Choroid plexus epithelial cell (primary cell): ENCODE measurements at regions not wholly inside any gene's neighbourhood (a gene's known extent, or its start where the extent isn't known, plus 50 kb on each side); places are given as distances from the start of the nearest gene placed in this dataset.

Experiments
- DNase-seq: peaks from one replicate; pipeline ENCODE4 v3.0.0-alpha.2; 2010; ENCODE audit warnings: low read depth
- H3K4me3 ChIP-seq: 2 replicates; pipeline ENCODE4 v1.5.1; 2011; ENCODE audit warnings: low read depth, mild to moderate bottlenecking, control low read depth, low read length, moderate library complexity
- TF ChIP-seq, protein P1 (sequence below): conservative IDR thresholded peaks from 2 replicates; pipeline ENCODE4 v1.5.1; 2011; ENCODE audit warnings: low read depth, mild to moderate bottlenecking, control low read depth, inconsistent platforms, low read length, moderate library complexity

DNA sequence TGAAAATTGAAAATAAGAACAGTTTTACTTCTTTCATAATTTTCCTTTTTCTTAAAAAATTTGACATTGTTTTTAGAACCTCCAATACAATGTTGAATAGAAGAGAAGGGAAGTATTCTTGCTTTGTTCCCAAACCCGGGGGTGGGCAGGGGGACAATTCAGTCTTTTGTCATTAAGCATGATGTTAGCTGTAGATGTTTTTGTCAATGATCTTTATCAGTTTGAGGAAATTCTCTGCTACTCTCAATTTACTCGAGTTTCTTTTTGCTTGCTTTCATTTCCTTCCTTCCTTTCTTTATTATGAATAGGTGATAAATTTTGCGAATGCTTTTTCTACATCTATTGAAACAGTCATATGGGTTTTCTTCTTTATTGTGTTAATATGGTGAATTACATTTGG is 183.2 kb upstream of the FRMD6 start:
- DNase-seq, result no peak

DNA sequence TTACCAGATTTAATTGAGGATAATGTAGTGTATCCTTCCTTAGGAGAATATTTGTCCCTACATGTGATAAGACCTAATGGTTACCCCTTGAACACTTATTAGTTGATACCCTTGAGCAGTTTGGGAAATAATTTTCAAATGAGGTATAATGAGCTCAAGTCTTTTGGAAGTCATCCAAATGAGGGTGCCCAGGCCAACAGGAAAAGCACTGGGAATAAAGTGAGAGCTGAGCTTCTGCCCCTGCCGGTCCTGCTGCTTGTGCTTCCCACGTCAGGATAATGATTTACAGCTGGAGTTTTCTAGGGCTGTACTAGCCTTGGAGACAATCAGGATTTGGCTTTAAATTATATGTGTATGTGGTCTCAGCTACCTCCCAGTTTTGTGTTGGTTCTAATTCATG is 178.8 kb upstream of the FRMD6 start:
- H3K4me3 ChIP-seq, result no peak overlapping the region
- TF ChIP-seq, protein P1, sequence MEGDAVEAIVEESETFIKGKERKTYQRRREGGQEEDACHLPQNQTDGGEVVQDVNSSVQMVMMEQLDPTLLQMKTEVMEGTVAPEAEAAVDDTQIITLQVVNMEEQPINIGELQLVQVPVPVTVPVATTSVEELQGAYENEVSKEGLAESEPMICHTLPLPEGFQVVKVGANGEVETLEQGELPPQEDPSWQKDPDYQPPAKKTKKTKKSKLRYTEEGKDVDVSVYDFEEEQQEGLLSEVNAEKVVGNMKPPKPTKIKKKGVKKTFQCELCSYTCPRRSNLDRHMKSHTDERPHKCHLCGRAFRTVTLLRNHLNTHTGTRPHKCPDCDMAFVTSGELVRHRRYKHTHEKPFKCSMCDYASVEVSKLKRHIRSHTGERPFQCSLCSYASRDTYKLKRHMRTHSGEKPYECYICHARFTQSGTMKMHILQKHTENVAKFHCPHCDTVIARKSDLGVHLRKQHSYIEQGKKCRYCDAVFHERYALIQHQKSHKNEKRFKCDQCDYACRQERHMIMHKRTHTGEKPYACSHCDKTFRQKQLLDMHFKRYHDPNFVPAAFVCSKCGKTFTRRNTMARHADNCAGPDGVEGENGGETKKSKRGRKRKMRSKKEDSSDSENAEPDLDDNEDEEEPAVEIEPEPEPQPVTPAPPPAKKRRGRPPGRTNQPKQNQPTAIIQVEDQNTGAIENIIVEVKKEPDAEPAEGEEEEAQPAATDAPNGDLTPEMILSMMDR, result no peak
- no peak for DNase-seq

More for the DNA sequence above, 183.2 kb upstream of the FRMD6 start:
- TF ChIP-seq, protein P1, result no peak
- H3K4me3 ChIP-seq, result no peak overlapping the region

DNA sequence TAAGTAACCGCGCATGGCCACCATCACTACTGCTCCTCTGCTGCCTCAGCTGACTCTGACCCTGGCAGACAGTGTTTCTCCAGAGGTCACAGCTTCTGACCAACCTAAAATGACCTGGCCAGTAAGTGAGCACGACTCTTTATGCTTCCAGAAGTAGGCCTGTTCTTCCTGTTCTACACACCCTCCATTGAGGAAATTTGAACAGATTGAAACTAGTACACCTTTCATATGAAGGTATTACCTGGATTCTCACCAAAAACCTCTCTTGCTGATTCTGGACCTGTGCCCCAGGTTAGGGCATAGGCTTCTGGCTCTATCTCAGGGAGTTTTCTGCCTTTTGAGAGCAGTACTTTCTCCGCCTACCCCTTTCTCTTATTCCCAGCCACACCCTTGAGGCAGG is 178.4 kb upstream of the FRMD6 start:
- no peak for DNase-seq
- H3K4me3 ChIP-seq, result no peak overlapping the region
- TF ChIP-seq, protein P1, result no peak

DNA sequence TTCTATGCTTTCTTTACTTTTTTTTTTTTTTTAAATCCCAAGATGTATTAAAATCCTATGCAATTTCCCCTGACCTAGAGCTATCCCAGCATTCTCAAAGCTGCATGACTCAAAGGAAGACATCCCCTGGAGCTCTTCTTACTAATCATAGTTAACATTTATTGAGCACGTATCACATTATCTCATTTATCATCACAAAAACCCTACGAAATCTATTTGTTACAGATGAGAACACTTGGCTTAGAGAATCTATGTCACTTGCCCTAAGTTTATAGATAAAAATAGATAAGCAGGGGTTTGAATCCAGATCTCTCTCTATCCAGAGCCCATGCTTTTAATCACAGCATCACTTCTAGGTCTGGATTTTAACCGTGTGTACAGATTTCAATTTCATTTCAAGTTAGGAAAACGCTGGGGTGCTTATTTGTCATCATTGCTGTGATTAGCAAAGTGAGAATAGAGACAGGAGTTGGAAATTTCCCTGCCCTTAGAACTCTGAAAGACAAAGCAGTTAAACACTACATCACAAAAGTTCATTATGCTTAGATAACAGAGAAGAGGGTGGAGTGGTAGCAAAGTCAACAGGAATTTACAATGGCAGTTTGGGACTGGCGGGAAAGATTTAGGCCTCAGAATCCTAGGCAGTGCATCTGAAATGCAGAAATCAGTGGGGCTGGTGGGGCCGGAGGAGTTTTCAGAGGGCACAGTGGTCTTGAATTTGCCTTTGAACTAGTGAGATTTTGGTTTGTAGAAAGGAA is 177.7 kb upstream of the FRMD6 start:
- DNase-seq, result peak; percentile 29
- H3K4me3 ChIP-seq, result no peak overlapping the region
- TF ChIP-seq, protein P1, result no peak

DNA sequence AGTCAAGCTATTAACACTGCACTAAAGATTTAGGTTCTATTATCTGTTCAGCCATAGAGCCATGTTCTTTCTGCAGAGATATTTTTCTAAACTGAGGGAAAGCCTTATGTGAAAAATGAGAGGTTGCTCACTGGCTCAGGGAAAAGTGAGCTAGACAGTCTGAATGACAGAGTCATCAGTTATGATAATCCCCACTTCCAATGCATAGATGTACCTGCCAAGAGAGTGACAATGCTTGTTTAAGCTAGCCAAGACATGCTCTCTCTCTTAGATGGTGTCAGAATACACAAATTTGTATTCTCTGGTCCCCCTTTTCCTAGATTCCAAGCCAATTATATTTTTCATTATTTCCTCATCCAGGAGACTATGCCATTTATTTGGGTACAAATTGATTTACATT is 176.9 kb upstream of the FRMD6 start:
- no peak overlapping the region for H3K4me3 ChIP-seq
- no peak for DNase-seq
- TF ChIP-seq, protein P1, result no peak

DNA sequence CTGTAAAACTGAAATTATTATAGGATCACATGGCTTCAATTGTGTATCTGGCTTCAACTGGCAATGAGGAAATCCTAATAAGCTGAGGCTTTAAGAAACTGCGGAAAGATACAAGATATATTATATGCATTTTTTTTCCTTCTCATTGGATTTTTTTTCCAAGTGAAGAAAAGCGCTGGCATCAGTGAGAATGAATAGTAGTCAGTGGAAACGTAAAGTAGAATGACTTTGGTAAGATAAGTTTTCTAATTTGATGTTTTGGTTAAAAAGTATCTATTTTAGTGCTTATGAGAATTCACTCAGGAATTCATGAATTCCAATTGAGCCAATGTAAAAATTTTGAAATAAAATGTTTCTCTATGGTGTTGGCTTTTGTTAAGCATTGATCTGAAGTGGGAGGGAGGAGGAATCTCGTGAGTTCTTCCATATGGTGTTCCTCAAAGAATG is 173.5 kb upstream of the FRMD6 start:
- TF ChIP-seq, protein P1, result no peak
- H3K4me3 ChIP-seq, result no peak overlapping the region
- DNase-seq, result no peak
